Left ventricle myocardium inferior (tissue), 1 donor: ENCODE measurements at regions not wholly inside any gene's neighbourhood (a gene's known extent, or its start where the extent isn't known, plus 50 kb on each side); places are given as distances from the start of the nearest gene placed in this dataset.

ENCODE experiments used
- DNase-seq: peaks from one replicate; pipeline ENCODE4 v3.0.0-alpha.2; 2020
- H3K27ac ChIP-seq: fragments of 200-600 bp; replicated peaks from 2 replicates; pipeline ENCODE4 v1.8.0; 2021
- H3K27me3 ChIP-seq: fragments of 200-600 bp; 2 replicates; pipeline ENCODE4 v1.8.0; 2021; ENCODE audit warnings: low read depth
- H3K36me3 ChIP-seq: fragments of 200-600 bp; 2 replicates; pipeline ENCODE4 v1.8.0; 2021
- H3K4me1 ChIP-seq: fragments of 200-600 bp; 2 replicates; pipeline ENCODE4 v1.8.0; 2021
- H3K4me3 ChIP-seq: fragments of 200-600 bp; 2 replicates; pipeline ENCODE4 v1.8.0; 2021; ENCODE audit warnings: mild to moderate bottlenecking, moderate library complexity
- H3K9me3 ChIP-seq: fragments of 200-600 bp; replicated peaks from 2 replicates; pipeline ENCODE4 v1.8.0; 2021
- intact Hi-C: fragments of 100-400 bp; cut with micrococcal nuclease; formaldehyde crosslinking; loops from one replicate; pipeline ENCODE4 v1.11.0; 2022
- TF ChIP-seq, protein P1 (sequence below): fragments of 200-600 bp; IDR thresholded peaks from 2 replicates; pipeline ENCODE4 v1.8.0; 2021; ENCODE audit warnings: antibody characterized with exemption, mild to moderate bottlenecking, borderline replicate concordance
- donor health status: DM: no; HTN: yes; CAD: no; lungs with severe emphysema.

DNA sequence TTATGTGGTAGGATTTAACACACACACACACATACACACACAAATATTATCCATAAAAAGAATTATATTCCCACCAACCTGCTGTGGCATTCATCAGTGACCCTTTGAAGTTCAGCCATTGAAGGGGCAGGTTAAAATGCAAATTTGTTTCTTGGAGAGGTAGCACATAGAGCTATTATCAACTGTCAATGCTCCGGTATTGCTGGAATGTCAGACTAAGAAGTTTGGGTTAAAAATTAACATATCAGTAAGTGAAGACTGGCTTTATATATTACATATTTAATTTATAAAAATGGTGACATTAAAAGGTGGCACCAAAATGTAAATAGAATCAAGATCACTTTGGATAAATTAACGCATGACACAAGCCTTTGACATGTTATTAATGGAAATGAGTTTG is 207.3 kb downstream of the DAD1 start:
- H3K27me3 ChIP-seq = peaks cover 17% of the 10 kb centered on the region
- no peak overlapping the region for H3K27ac ChIP-seq
- no peak for DNase-seq
- no peaks in the 10 kb centered on the region for H3K36me3 ChIP-seq
- H3K4me1 ChIP-seq = no peaks in the 10 kb centered on the region
- no peak overlapping the region for H3K4me3 ChIP-seq
- intact Hi-C loops = no loop called here
- no peaks in the 10 kb centered on the region for H3K9me3 ChIP-seq
- TF ChIP-seq, protein P1, sequence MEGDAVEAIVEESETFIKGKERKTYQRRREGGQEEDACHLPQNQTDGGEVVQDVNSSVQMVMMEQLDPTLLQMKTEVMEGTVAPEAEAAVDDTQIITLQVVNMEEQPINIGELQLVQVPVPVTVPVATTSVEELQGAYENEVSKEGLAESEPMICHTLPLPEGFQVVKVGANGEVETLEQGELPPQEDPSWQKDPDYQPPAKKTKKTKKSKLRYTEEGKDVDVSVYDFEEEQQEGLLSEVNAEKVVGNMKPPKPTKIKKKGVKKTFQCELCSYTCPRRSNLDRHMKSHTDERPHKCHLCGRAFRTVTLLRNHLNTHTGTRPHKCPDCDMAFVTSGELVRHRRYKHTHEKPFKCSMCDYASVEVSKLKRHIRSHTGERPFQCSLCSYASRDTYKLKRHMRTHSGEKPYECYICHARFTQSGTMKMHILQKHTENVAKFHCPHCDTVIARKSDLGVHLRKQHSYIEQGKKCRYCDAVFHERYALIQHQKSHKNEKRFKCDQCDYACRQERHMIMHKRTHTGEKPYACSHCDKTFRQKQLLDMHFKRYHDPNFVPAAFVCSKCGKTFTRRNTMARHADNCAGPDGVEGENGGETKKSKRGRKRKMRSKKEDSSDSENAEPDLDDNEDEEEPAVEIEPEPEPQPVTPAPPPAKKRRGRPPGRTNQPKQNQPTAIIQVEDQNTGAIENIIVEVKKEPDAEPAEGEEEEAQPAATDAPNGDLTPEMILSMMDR = no peak

DNA sequence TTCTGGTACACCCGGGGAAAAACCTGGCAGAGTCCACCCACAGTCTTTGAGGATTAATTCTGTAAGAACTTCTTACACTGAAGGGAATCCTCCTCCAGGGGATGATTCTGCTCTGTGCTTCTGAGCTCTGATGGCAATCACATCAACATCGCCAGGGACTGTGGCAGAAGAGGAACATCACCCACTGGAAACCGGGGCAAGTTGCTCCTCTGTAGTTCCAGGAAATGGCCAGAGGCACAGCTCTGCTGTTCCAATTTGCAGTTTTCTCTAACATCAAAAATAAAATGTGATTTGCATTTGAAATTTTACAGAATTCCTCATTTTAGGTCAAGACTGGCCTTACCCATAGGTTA is 207.6 kb downstream of the DAD1 start:
- TF ChIP-seq, protein P1 = no peak
- DNase-seq = no peak
- Histone ChIP-seq H3K9me3 (no peaks in the 10 kb centered on the region), H3K27ac (no peak overlapping the region), H3K4me3 (no peak overlapping the region), H3K4me1 (no peaks in the 10 kb centered on the region), H3K27me3 (peaks cover 14% of the 10 kb centered on the region), H3K36me3 (no peaks in the 10 kb centered on the region)
- intact Hi-C loops = no loop called here

DNA sequence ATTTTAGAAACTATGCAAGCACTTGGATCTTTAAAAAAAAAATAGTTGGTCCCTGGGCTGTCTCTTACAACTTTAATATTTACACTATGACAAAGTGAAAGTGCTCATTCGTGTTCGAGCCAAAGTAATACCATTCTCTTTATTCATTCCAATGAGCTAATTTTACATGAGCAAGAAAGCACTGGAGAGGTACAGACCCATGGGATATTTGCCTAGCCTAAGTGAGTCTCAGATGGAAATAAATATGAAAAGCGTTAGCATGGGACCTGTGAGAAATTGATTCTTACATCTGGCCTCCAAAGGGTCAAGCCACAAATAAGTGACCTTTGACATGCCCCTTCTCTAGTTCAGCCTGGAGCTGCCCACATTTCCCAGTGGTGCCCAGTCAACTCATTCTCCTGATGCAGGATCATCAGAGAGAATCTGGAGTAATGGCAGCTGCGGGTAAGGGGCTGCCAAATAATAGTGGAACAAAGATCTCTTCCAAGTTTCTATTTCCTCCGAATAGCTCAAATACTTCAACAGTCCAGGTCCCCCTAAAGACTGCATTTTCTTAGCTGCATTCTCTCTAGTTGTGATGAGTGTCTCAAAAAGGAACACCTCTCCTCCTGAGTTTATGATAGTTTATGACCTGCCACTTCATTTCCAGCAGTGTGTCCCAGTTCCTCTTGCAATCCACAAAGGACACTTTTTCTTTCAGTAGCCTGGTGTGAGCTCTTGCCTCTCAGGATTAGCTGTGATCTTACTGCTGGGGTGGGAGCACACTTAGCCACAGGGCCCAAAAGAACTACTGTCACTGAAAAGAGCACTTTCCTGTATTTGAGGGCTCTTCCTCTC is 208.2 kb downstream of the DAD1 start:
- TF ChIP-seq, protein P1 = no peak
- no peak overlapping the region for H3K27ac ChIP-seq
- H3K27me3 ChIP-seq = peaks cover 8% of the 10 kb centered on the region
- no peaks in the 10 kb centered on the region for H3K4me1 ChIP-seq
- intact Hi-C loops = no loop called here
- no peak overlapping the region for H3K4me3 ChIP-seq
- DNase-seq = no peak
- H3K9me3 ChIP-seq = no peaks in the 10 kb centered on the region
- no peaks in the 10 kb centered on the region for H3K36me3 ChIP-seq

DNA sequence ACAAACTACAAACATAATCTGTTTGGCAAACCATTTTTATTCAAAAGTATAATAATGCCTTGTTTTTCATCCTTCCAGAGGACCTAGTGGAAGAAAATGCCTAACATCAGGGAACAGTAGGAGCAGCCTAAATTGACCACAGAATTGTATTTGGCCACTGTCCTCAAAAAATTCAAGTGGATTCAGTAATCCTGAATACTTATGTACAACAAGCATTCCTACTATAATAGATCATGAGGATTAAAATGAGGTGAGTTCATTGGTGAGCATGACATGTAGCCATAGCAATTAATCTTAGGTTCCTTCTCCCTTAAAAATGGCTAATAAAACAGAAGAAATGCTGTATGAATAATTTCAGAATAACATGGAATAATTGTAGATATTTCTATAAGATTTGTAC is 209.3 kb downstream of the DAD1 start:
- intact Hi-C loops = loop anchor here (5.0 kb wide), 1 partner anchor 57 kb away; no protein-coding TSS in a partner anchor
- Histone ChIP-seq H3K4me1 (no peaks in the 10 kb centered on the region), H3K36me3 (no peaks in the 10 kb centered on the region), H3K4me3 (no peak overlapping the region), H3K27ac (no peak overlapping the region), H3K27me3 (peaks cover 6% of the 10 kb centered on the region), H3K9me3 (no peaks in the 10 kb centered on the region)
- no peak for DNase-seq
- TF ChIP-seq, protein P1 = no peak

DNA sequence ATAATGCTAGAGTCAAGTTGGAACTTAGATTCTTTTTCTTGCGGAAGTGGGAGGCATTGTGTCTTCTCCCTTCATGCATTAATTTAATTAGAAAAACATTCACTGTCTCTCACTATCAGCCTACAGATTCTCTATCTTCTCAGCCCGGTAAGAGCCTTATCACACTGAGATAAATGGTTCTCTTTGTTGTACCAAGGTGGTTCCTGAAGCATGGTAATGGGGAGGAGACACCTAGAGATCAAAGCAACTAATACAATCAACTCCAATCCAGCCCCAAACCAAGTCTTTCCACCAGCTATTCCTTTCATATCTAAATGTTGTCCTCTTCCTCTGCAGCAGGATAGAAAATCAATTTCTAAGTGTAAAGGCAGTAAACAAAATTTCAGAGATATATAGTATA is 210.8 kb downstream of the DAD1 start:
- peaks cover 6% of the 10 kb centered on the region for H3K27me3 ChIP-seq
- DNase-seq = no peak
- no peak overlapping the region for H3K4me3 ChIP-seq
- no peak overlapping the region for H3K27ac ChIP-seq
- TF ChIP-seq, protein P1 = no peak
- H3K4me1 ChIP-seq = no peaks in the 10 kb centered on the region
- no peaks in the 10 kb centered on the region for H3K36me3 ChIP-seq
- intact Hi-C loops = loop anchor here (5.0 kb wide), 1 partner anchor 56 kb away; no protein-coding TSS in a partner anchor
- no peaks in the 10 kb centered on the region for H3K9me3 ChIP-seq
